ENCODE measurements at regions not wholly inside any gene's neighbourhood (a gene's known extent, or its start where the extent isn't known, plus 50 kb on each side); places are given as distances from the start of the nearest gene placed in this dataset.
A peak's percentile ranks its signal among the peaks of the same experiment; 100 is the strongest.

DNA sequence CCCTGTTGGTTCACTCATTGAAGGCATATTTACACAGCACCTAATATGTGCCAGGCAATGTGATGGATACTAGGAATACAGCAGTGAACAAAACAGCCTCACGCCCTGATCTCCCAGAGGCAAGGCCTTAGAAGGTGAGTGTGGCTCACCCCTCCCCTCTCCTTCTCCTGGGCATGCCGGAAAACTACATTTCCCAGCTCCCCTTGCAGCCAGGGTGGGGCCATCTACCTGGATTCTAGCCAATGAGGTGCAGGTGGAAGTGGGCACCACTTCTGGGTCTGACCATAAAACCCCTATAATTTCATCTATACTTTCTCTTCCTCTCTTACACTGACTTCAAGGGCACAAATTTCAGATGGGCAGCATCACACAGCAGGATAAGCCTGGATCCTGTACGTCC lies 63.8 kb downstream of the FBXO2 start:
- peak overlapping the region; percentile 99 for H2AFZ ChIP-seq (ENCODE audit: low read length)
- no peak overlapping the region for H3K56ac ChIP-seq (ENCODE audit: insufficient read length, low read depth, low read length)
- Mint-ChIP-seq H3K4me3 (no peak overlapping the region; a peak in 1 of 5 replicates), H3K27ac (no peak overlapping the region), H3K36me3 (ENCODE audit: insufficient read depth in 1 of 3, low read depth in 3 of 3) (no peaks in the 10 kb centered on the region), H3K9me3 (peaks cover 0 to 3% of the 10 kb centered on the region in 2 experiments; a peak in 1 of 5 replicates), H3K27me3 (ENCODE audit: low read depth) (peaks cover 6% of the 10 kb centered on the region), H3K4me1 (peaks cover 12 to 27% of the 10 kb centered on the region in 2 experiments)
- no peak overlapping the region for H4K91ac ChIP-seq (ENCODE audit: insufficient read length, low read depth, low read length)
- H3K4ac ChIP-seq (ENCODE audit: low read depth, low read length) = no peak overlapping the region
- H3T11ph ChIP-seq (ENCODE audit: low read length) = no peak overlapping the region
- H3K9ac ChIP-seq (ENCODE audit: extremely low read depth, insufficient read length, low read length) = no peak overlapping the region
- H4K8ac ChIP-seq (replicated peaks; ENCODE audit: insufficient read length, low read depth, low read length) = no peak overlapping the region
- no peak overlapping the region for H3K18ac ChIP-seq (ENCODE audit: insufficient read length, low read depth, low read length)
- peaks cover 2% of the 10 kb centered on the region for H4K20me1 ChIP-seq (ENCODE audit: control insufficient read depth, insufficient read depth, insufficient read length)
- DNase-seq = peak; percentile 79
- no peak overlapping the region for H2BK5ac ChIP-seq (ENCODE audit: insufficient read length, low read length)
- H2BK15ac ChIP-seq (ENCODE audit: low read depth, low read length) = no peak overlapping the region
- TF ChIP-seq, protein P1, sequence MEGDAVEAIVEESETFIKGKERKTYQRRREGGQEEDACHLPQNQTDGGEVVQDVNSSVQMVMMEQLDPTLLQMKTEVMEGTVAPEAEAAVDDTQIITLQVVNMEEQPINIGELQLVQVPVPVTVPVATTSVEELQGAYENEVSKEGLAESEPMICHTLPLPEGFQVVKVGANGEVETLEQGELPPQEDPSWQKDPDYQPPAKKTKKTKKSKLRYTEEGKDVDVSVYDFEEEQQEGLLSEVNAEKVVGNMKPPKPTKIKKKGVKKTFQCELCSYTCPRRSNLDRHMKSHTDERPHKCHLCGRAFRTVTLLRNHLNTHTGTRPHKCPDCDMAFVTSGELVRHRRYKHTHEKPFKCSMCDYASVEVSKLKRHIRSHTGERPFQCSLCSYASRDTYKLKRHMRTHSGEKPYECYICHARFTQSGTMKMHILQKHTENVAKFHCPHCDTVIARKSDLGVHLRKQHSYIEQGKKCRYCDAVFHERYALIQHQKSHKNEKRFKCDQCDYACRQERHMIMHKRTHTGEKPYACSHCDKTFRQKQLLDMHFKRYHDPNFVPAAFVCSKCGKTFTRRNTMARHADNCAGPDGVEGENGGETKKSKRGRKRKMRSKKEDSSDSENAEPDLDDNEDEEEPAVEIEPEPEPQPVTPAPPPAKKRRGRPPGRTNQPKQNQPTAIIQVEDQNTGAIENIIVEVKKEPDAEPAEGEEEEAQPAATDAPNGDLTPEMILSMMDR (conservative IDR thresholded peaks at IDR 0.05) = no peak
- no peak overlapping the region for H2BK20ac ChIP-seq (ENCODE audit: low read depth, low read length, poor library complexity, severe bottlenecking)
- H2AK5ac ChIP-seq (ENCODE audit: insufficient read length, low read length) = no peak overlapping the region
- no peaks in the 10 kb centered on the region for H3K27me3 ChIP-seq (ENCODE audit: insufficient read depth, low read length)
- WGBS (ENCODE audit: extremely low coverage, insufficient read length, low lambda C conversion rate) = no CpG with 5 or more reads among the region's 3 CpGs
- no peak overlapping the region for H3K14ac ChIP-seq (ENCODE audit: insufficient read depth, low read length)
- H2BK120ac ChIP-seq (ENCODE audit: low read depth, low read length, poor library complexity, severe bottlenecking) = no peak overlapping the region
- H3K4me2 ChIP-seq (ENCODE audit: insufficient read depth, insufficient read length, low read length) = no peak overlapping the region
- H3K23me2 ChIP-seq (ENCODE audit: insufficient read length, low read depth, low read length, poor library complexity, severe bottlenecking) = no peaks in the 10 kb centered on the region
- H3K23ac ChIP-seq (ENCODE audit: insufficient read length, low read depth, low read length) = no peak overlapping the region
- H3K9me3 ChIP-seq (ENCODE audit: control insufficient read depth, low read depth, low read length) = no peaks in the 10 kb centered on the region
- H4K5ac ChIP-seq (ENCODE audit: insufficient read length, low read depth, low read length) = no peak overlapping the region
- no peak overlapping the region for H2BK12ac ChIP-seq (ENCODE audit: insufficient read length, low read depth, low read length)
- H3K4me1 ChIP-seq (ENCODE audit: insufficient read depth, low read length) = peaks cover 4% of the 10 kb centered on the region; the same call in 1 of the 2 replicates
- no peak overlapping the region for H3K27ac ChIP-seq (ENCODE audit: insufficient read length, low read depth, low read length)
- H3K79me1 ChIP-seq (ENCODE audit: insufficient read depth, low read depth, low read length, poor library complexity, severe bottlenecking) = no peaks in the 10 kb centered on the region
- no peaks in the 10 kb centered on the region for H3K79me2 ChIP-seq (ENCODE audit: insufficient read depth, low read length)

Measured in H9 (cell line).